HEK293 (cell line): ENCODE measurements at regions not wholly inside any gene's neighbourhood (a gene's known extent, or its start where the extent isn't known, plus 50 kb on each side); places are given as distances from the start of the nearest gene placed in this dataset.

Experiments
- CTCF ChIA-PET: fragments of 350-600 bp; formaldehyde crosslinking; extraction: SDS; loops from one replicate; lab custom pipeline; 2021; ENCODE audit warnings: antibody characterized with exemption; lab: Yijun Ruan, JAX
- POLR2A ChIA-PET: fragments of 300-600 bp; formaldehyde crosslinking; extraction: SDS; loops from one replicate; lab custom pipeline; 2020; ENCODE audit warnings: antibody characterized with exemption, inconsistent platforms; lab: Yijun Ruan, JAX
- H3K27ac ChIP-seq: fragments of 200-500 bp; sonication (Bioruptor generic); 2 replicates; pipeline ENCODE4 v1.5.1; 2014; ENCODE audit warnings: low read depth, low read length, control low read depth, inconsistent platforms; ENCODE audit errors: extremely low read depth
- H3K36me3 ChIP-seq, 2 experiments: fragments of 200-500 bp in 1 of 2; sonication (Bioruptor generic) in 1 of 2; 1 replicate in 1 of 2; 2 replicates in 1 of 2; pipeline ENCODE4 v1.5.1; 2014 to 2017; ENCODE audit warnings: inconsistent platforms in 2 of 2, low read length in 2 of 2; ENCODE audit not compliant: control insufficient read depth in 2 of 2, insufficient read depth in 1 of 2
- H3K4me1 ChIP-seq: fragments of 200-500 bp; sonication (Bioruptor generic); 2 replicates; pipeline ENCODE4 v1.5.1; 2014; ENCODE audit warnings: mild to moderate bottlenecking, low read length, inconsistent platforms; ENCODE audit not compliant: control insufficient read depth, insufficient read depth
- H3K4me3 ChIP-seq: 2 replicates; pipeline ENCODE4 v1.5.1; 2011; ENCODE audit warnings: low read depth, mild to moderate bottlenecking, control low read depth, low read length, moderate library complexity
- H3K9me3 ChIP-seq: fragments of 200-500 bp; sonication (Bioruptor generic); 2 replicates; pipeline ENCODE4 v1.5.1; 2014; ENCODE audit warnings: low read depth, low read length, inconsistent platforms; ENCODE audit not compliant: control insufficient read depth, insufficient read depth
- FEZF1 ChIP-seq: fragments of 450-650 bp; formaldehyde crosslinking; IDR thresholded peaks from 2 replicates; pipeline ENCODE4 v1.5.1; 2016; ENCODE audit warnings: missing biosample characterization, missing genetic modification characterization
- KLF10 ChIP-seq: fragments of 450-650 bp; IDR thresholded peaks from 2 replicates; pipeline ENCODE4 v1.5.1; 2018; ENCODE audit warnings: missing biosample characterization, mild to moderate bottlenecking, missing genetic modification characterization
- KLF7 ChIP-seq: fragments of 450-650 bp; formaldehyde crosslinking; IDR thresholded peaks from 2 replicates; pipeline ENCODE4 v1.5.1; 2016; ENCODE audit warnings: missing biosample characterization, missing genetic modification characterization, borderline replicate concordance
- PRDM6 ChIP-seq: fragments of 450-650 bp; formaldehyde crosslinking; IDR thresholded peaks from 2 replicates; pipeline ENCODE4 v1.5.1; 2017; ENCODE audit warnings: missing biosample characterization, missing genetic modification characterization
- REPIN1 ChIP-seq: fragments of 450-650 bp; formaldehyde crosslinking; IDR thresholded peaks from 2 replicates; pipeline ENCODE4 v1.5.1; 2017; ENCODE audit warnings: missing biosample characterization, missing genetic modification characterization, low read depth
- SCRT1 ChIP-seq: fragments of 450-650 bp; formaldehyde crosslinking; IDR thresholded peaks from 2 replicates; pipeline ENCODE4 v1.5.1; 2016; ENCODE audit warnings: missing biosample characterization, missing genetic modification characterization, borderline replicate concordance
- SETDB1 ChIP-seq: IDR thresholded peaks from one replicate; pipeline ENCODE4 v1.6.1; 2017; ENCODE audit warnings: mild to moderate bottlenecking, low read length, moderate library complexity, mixed read lengths; ENCODE audit not compliant: insufficient read length
- WT1 ChIP-seq: fragments of 450-650 bp; formaldehyde crosslinking; IDR thresholded peaks from 2 replicates; pipeline ENCODE4 v1.5.1; 2016; ENCODE audit warnings: missing biosample characterization, missing genetic modification characterization
- ZBTB48 ChIP-seq: fragments of 450-650 bp; formaldehyde crosslinking; IDR thresholded peaks from 2 replicates; pipeline ENCODE4 v1.5.1; 2016; ENCODE audit warnings: missing biosample characterization, missing genetic modification characterization
- ZBTB49 ChIP-seq: fragments of 450-650 bp; formaldehyde crosslinking; IDR thresholded peaks from 2 replicates; pipeline ENCODE4 v1.5.1; 2016; ENCODE audit warnings: missing biosample characterization, missing genetic modification characterization, low read depth
- ZBTB8A ChIP-seq: fragments of 450-650 bp; formaldehyde crosslinking; IDR thresholded peaks from 2 replicates; pipeline ENCODE4 v1.5.1; 2016; ENCODE audit warnings: missing biosample characterization, missing genetic modification characterization
- ZFP3 ChIP-seq: fragments of 450-650 bp; formaldehyde crosslinking; IDR thresholded peaks from 2 replicates; pipeline ENCODE4 v1.5.1; 2016; ENCODE audit warnings: low read depth, missing biosample characterization, missing genetic modification characterization
- ZIC2 ChIP-seq: fragments of 450-650 bp; formaldehyde crosslinking; IDR thresholded peaks from 2 replicates; pipeline ENCODE4 v1.5.1; 2016; ENCODE audit warnings: missing biosample characterization, missing genetic modification characterization
- ZNF155 ChIP-seq: fragments of 450-650 bp; formaldehyde crosslinking; IDR thresholded peaks from 2 replicates; pipeline ENCODE4 v1.5.1; 2016; ENCODE audit warnings: missing biosample characterization, missing genetic modification characterization
- ZNF157 ChIP-seq: fragments of 450-650 bp; formaldehyde crosslinking; IDR thresholded peaks from 2 replicates; pipeline ENCODE4 v1.5.1; 2016; ENCODE audit warnings: missing biosample characterization, missing genetic modification characterization
- ZNF175 ChIP-seq: fragments of 450-650 bp; formaldehyde crosslinking; IDR thresholded peaks from 2 replicates; pipeline ENCODE4 v1.5.1; 2016; ENCODE audit warnings: missing biosample characterization, missing genetic modification characterization
- ZNF239 ChIP-seq: fragments of 450-650 bp; formaldehyde crosslinking; IDR thresholded peaks from 2 replicates; pipeline ENCODE4 v1.5.1; 2016; ENCODE audit warnings: missing biosample characterization, missing genetic modification characterization
- ZNF488 ChIP-seq: fragments of 450-650 bp; formaldehyde crosslinking; IDR thresholded peaks from 2 replicates; pipeline ENCODE4 v1.5.1; 2016; ENCODE audit warnings: missing biosample characterization, missing genetic modification characterization
- ZNF514 ChIP-seq: fragments of 450-650 bp; formaldehyde crosslinking; IDR thresholded peaks from 2 replicates; pipeline ENCODE4 v1.5.1; 2016; ENCODE audit warnings: missing biosample characterization, missing genetic modification characterization
- ZNF561 ChIP-seq: fragments of 450-650 bp; IDR thresholded peaks from 2 replicates; pipeline ENCODE4 v1.5.1; 2018; ENCODE audit warnings: missing biosample characterization, missing genetic modification characterization, borderline replicate concordance
- ZNF585B ChIP-seq: fragments of 450-650 bp; formaldehyde crosslinking; IDR thresholded peaks from 2 replicates; pipeline ENCODE4 v1.5.1; 2016; ENCODE audit warnings: missing biosample characterization, missing genetic modification characterization
- ZNF677 ChIP-seq: fragments of 450-650 bp; IDR thresholded peaks from 2 replicates; pipeline ENCODE4 v1.5.0; 2018; ENCODE audit warnings: missing biosample characterization, mild to moderate bottlenecking, missing genetic modification characterization, moderate library complexity
- ZNF776 ChIP-seq: fragments of 450-650 bp; formaldehyde crosslinking; IDR thresholded peaks from 2 replicates; pipeline ENCODE4 v1.5.0; 2017; ENCODE audit warnings: missing biosample characterization, missing genetic modification characterization, borderline replicate concordance
- TF ChIP-seq, protein P1 (sequence below): fragments of 450-650 bp; IDR thresholded peaks from 2 replicates; pipeline ENCODE4 v1.5.1; 2018; ENCODE audit warnings: missing biosample characterization, mild to moderate bottlenecking, missing genetic modification characterization
- TF ChIP-seq, protein P2 (sequence below): fragments of 450-650 bp; formaldehyde crosslinking; IDR thresholded peaks from 2 replicates; pipeline ENCODE4 v1.5.1; 2016; ENCODE audit warnings: missing biosample characterization, missing genetic modification characterization
- TF ChIP-seq, protein P3 (sequence below): fragments of 450-650 bp; formaldehyde crosslinking; IDR thresholded peaks from 2 replicates; pipeline ENCODE4 v1.5.1; 2016; ENCODE audit warnings: missing biosample characterization, missing genetic modification characterization
- TF ChIP-seq, protein P4 (sequence below): fragments of 450-650 bp; formaldehyde crosslinking; IDR thresholded peaks from 2 replicates; pipeline ENCODE4 v1.5.1; 2016; ENCODE audit warnings: missing biosample characterization, missing genetic modification characterization, low read depth

GRCh38 chr18:48468151-48468550 lies 59.0 kb upstream of the ZBTB7C start:
- no peaks in the 10 kb centered on the region for H3K9me3 ChIP-seq
- no peaks in the 10 kb centered on the region for H3K36me3 ChIP-seq
- no peak for TF ChIP-seq ZNF157 (tag by site-specific recombination)
- TF ChIP-seq ZBTB48 (tag by site-specific recombination) = no peak
- TF ChIP-seq ZNF677 (tag by site-specific recombination) = no peak
- TF ChIP-seq ZNF488 = no peak
- no peak for TF ChIP-seq KLF7
- TF ChIP-seq, protein P1, sequence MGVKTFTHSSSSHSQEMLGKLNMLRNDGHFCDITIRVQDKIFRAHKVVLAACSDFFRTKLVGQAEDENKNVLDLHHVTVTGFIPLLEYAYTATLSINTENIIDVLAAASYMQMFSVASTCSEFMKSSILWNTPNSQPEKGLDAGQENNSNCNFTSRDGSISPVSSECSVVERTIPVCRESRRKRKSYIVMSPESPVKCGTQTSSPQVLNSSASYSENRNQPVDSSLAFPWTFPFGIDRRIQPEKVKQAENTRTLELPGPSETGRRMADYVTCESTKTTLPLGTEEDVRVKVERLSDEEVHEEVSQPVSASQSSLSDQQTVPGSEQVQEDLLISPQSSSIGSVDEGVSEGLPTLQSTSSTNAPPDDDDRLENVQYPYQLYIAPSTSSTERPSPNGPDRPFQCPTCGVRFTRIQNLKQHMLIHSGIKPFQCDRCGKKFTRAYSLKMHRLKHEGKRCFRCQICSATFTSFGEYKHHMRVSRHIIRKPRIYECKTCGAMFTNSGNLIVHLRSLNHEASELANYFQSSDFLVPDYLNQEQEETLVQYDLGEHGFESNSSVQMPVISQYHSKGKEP (tag by site-specific recombination) = no peak
- TF ChIP-seq ZNF175 = no peak
- TF ChIP-seq, protein P2, sequence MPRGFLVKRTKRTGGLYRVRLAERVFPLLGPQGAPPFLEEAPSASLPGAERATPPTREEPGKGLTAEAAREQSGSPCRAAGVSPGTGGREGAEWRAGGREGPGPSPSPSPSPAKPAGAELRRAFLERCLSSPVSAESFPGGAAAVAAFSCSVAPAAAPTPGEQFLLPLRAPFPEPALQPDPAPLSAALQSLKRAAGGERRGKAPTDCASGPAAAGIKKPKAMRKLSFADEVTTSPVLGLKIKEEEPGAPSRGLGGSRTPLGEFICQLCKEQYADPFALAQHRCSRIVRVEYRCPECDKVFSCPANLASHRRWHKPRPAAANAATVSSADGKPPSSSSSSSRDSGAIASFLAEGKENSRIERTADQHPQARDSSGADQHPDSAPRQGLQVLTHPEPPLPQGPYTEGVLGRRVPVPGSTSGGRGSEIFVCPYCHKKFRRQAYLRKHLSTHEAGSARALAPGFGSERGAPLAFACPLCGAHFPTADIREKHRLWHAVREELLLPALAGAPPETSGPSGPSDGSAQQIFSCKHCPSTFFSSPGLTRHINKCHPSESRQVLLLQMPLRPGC (tag by site-specific recombination) = no peak
- TF ChIP-seq ZBTB49 (tag by site-specific recombination) = no peak
- TF ChIP-seq ZNF155 = no peak
- no peak for TF ChIP-seq ZNF561
- no peak for TF ChIP-seq ZBTB8A (tag by site-specific recombination)
- no peak for TF ChIP-seq FEZF1 (tag by site-specific recombination)
- TF ChIP-seq WT1 = no peak
- TF ChIP-seq, protein P3, sequence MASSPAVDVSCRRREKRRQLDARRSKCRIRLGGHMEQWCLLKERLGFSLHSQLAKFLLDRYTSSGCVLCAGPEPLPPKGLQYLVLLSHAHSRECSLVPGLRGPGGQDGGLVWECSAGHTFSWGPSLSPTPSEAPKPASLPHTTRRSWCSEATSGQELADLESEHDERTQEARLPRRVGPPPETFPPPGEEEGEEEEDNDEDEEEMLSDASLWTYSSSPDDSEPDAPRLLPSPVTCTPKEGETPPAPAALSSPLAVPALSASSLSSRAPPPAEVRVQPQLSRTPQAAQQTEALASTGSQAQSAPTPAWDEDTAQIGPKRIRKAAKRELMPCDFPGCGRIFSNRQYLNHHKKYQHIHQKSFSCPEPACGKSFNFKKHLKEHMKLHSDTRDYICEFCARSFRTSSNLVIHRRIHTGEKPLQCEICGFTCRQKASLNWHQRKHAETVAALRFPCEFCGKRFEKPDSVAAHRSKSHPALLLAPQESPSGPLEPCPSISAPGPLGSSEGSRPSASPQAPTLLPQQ (tag by site-specific recombination) = no peak
- no peak for TF ChIP-seq ZNF776 (tag by site-specific recombination)
- no peak for TF ChIP-seq ZNF514
- no peak for TF ChIP-seq SETDB1
- ChIA-PET POLR2A (no interaction called here), CTCF (interaction anchor here (0.6 to 1.3 kb wide), 6 partner anchors 14 to 738 kb away, joined by 3 to 8 read pairs (median 4); no protein-coding TSS in a partner anchor)
- no peak overlapping the region for H3K4me3 ChIP-seq
- no peaks in the 10 kb centered on the region for H3K4me1 ChIP-seq
- H3K27ac ChIP-seq = no peak overlapping the region

DNA sequence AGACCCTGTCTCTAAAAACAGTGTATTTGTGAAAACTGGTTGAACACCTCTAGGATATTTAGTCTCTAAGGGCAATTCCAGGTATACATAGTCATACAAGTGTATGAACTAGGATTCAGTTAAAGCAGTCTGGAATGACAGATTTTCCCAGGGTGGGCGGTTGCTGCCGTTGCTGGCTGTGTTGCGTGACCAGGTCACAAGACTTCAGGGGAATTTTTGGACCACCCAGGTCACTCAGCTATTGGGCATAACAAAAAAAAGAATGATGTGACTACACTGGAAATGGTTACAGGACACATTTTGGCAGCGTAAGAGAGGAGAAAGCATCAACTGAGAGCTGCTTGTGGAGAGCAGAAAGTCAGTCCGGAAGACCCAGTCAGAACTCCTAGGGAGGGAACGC lies 58.0 kb upstream of the ZBTB7C start:
- ChIA-PET CTCF (interaction anchor here (0.6 to 1.6 kb wide), 6 partner anchors 9 to 1168 kb away, joined by 3 to 4 read pairs (median 4); no protein-coding TSS in a partner anchor), POLR2A (no interaction called here)
- no peaks in the 10 kb centered on the region for H3K4me1 ChIP-seq
- no peak for TF ChIP-seq ZIC2 (tag by site-specific recombination)
- no peak for TF ChIP-seq PRDM6 (tag by site-specific recombination)
- no peak for TF ChIP-seq ZNF585B
- TF ChIP-seq ZNF239 (tag by site-specific recombination) = no peak
- TF ChIP-seq, protein P4, sequence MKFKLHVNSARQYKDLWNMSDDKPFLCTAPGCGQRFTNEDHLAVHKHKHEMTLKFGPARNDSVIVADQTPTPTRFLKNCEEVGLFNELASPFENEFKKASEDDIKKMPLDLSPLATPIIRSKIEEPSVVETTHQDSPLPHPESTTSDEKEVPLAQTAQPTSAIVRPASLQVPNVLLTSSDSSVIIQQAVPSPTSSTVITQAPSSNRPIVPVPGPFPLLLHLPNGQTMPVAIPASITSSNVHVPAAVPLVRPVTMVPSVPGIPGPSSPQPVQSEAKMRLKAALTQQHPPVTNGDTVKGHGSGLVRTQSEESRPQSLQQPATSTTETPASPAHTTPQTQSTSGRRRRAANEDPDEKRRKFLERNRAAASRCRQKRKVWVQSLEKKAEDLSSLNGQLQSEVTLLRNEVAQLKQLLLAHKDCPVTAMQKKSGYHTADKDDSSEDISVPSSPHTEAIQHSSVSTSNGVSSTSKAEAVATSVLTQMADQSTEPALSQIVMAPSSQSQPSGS (tag by site-specific recombination) = no peak
- no peak for TF ChIP-seq SCRT1 (tag by site-specific recombination)
- TF ChIP-seq REPIN1 = no peak
- TF ChIP-seq ZFP3 (tag by site-specific recombination) = no peak
- no peak for TF ChIP-seq KLF10 (tag by site-specific recombination)

More for the DNA sequence above, 58.0 kb upstream of the ZBTB7C start:
- Histone ChIP-seq H3K4me3 (no peak overlapping the region), H3K27ac (no peak overlapping the region), H3K9me3 (no peaks in the 10 kb centered on the region), H3K36me3 (no peaks in the 10 kb centered on the region)
